ENCODE measurements at regions not wholly inside any gene's neighbourhood (a gene's known extent, or its start where the extent isn't known, plus 50 kb on each side); places are given as distances from the start of the nearest gene placed in this dataset.

Small RNA genes in the stretch of these regions (small RNA-seq; reads per million reads assigned to genes)
- gene AL021921.1: 0 reads per million in 6 experiments
